ENCODE measurements at regions not wholly inside any gene's neighbourhood (a gene's known extent, or its start where the extent isn't known, plus 50 kb on each side); places are given as distances from the start of the nearest gene placed in this dataset.
"Not testable (repeated sequence)": the region's sequence is repeated elsewhere in the genome, so short reads cannot be mapped to it uniquely, and the experiment has no call there.

DNA sequence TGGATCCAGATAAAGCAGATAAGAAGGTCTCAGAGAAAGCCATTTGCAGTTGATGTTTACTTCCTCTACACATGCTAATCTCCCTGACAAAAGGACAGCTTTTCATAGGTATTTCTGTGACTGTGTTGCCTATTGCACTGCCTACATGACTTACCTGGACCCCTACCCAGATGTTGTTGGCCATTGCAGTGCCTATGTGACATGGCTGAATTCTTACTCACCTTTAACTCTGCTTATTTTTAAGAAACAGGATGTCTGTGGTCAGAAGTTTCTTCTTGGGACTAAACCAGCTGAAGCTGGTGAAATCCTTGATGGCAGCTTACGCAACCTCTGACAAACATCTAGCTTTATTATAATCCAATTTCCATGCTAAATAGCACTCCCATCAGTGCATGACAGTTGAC is 50.7 kb downstream of the PPIAL4D start:
- not testable (repeated sequence) for H3K27ac ChIP-seq

DNA sequence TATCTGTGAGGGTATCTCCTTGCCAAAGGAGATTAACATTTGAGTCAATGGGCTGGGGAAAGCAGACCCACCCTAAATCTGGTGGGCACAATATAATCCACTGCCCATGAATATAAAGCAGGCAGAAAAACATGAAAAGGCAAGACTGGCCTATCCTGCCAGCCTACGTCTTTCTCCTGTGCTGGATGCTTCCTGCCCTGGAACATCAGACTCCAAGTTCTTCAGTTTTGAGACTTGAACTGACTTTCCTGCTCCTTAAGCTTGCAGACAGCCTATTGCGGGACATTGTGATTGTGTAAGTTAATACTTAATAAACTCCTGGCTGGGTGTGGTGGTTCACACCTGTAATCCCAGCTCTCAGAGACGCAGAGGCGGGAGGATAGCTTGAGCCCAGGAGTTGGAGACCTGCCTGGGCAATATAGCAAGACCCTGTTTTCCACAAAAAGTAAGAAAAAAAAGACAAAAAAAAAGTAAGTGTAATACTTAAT is 52.4 kb downstream of the PPIAL4D start:
- not testable (repeated sequence) for H3K27ac ChIP-seq

DNA sequence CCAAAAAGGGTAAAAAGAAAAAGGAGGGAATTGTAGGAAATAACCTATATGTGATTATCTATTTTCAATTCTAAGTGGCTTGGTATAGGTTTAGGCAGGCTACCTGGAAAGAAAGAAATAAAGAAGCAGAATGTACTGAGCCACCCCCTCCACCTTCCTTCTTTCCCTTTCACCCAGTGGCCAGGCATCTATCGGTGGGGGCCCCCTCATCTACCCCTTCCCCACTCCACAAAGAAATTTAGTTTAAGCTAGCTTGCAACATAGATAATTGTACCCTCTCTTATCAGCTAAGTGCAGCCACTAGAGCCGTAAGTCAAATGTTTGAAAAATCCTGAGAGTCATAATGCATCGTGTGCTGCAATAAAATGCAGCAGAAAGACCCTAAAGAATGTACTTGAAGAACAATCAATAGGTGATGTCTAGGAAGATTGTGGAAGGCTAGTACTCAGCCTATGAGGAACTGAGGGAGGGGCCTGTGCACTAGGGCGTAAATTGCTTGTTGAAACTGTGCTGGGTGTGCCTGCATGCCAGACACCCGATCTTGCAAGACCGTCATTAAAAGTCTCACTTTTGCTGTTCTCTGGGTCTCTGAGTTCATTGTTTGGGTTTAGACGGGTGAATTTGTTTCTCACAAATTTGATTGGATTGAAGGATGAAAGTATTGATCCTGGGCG is 53.0 kb downstream of the PPIAL4D start:
- H3K27ac ChIP-seq, result not testable (repeated sequence)

DNA sequence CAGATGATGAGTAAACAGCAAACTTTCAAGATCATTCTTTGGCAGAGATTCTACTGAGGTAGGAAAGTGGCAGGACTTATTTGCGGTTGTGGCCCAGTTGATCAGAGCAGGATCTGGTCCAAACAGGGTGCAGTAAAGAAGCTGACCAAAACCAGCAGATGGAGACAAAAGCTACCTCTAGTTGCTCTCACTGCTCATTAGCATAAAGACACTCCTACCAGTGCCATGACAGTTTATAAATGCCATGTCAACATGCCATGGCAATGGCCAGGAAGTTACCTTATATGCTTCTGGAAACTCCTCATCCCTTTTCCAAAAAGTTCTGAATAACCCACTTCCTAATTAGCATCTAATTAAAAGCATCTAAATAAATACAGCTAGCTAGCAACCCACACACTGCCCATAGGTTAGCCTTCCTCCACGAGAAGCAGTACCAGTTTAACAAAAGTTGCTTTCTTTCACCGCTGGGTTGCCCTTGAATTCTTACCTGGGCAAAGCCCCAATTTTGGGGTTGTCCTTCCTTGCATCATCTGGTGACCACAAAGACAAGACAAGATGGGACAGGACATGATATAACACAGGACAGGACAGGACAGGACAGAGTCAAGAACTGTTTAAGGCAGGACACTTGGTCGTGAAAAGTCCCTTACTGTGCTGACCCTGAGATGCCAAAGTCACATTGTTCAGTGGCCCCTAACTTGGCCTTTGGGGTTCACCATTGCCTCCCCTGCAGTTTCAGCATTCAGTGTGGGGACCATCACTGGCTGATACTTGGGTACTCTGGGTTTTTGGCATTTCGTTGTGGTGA is 59.2 kb downstream of the PPIAL4D start:
- not testable (repeated sequence) for H3K27ac ChIP-seq
- TF ChIP-seq, protein P1, sequence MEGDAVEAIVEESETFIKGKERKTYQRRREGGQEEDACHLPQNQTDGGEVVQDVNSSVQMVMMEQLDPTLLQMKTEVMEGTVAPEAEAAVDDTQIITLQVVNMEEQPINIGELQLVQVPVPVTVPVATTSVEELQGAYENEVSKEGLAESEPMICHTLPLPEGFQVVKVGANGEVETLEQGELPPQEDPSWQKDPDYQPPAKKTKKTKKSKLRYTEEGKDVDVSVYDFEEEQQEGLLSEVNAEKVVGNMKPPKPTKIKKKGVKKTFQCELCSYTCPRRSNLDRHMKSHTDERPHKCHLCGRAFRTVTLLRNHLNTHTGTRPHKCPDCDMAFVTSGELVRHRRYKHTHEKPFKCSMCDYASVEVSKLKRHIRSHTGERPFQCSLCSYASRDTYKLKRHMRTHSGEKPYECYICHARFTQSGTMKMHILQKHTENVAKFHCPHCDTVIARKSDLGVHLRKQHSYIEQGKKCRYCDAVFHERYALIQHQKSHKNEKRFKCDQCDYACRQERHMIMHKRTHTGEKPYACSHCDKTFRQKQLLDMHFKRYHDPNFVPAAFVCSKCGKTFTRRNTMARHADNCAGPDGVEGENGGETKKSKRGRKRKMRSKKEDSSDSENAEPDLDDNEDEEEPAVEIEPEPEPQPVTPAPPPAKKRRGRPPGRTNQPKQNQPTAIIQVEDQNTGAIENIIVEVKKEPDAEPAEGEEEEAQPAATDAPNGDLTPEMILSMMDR (IDR thresholded peaks at IDR 0.05), result peak; percentile 40

DNA sequence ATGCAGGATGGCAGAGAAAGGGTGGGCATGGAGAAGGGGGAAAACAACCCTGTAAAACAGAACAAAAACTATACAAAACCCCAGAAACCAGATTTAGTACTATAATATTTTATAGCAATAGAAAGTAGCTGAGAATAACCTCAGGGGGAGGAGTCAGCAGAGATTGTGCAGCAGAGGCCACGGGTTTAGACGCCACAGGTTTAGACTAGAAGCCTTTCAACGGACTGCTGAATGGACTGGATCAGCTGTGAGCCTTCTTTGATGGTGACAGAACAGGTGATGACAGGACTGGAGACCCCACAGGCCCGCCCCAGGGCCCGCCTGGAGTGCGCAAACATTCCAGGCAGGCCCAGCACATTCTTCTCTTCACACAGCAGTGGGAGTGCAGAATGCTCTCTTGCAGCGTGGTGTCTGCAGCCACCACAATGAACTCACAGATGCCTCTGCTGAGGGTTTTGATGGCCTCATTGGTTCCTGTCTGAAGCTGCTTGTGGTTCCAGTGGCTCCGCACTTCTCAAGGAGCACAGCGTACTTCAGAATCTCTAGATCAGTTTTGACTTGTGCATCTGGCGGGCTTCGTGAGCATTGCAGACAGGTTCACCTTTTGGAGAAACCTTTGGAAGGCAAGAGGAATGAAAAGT is 65.6 kb downstream of the PPIAL4D start:
- H3K27ac ChIP-seq, result not testable (repeated sequence)

DNA sequence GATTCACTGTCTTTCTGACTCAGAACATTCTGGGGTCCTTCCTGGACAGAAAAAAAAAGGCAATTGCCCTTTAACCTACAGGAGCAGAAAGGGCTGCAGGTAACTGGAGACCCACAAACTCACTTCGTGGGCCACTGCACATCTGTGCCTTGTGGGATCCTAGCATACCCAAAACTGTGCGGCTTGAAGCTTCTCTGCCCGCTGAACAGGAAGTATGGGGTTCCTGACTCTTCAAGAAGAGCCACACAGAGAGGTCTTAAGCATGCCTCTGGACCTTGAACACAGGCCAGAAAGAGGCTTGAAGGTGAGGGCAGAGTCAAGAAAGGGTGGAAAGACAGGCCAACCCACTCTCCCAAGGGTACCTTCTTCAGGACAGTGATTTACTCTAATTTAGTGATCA is 67.6 kb downstream of the PPIAL4D start:
- H3K27ac ChIP-seq, result not testable (repeated sequence)

DNA sequence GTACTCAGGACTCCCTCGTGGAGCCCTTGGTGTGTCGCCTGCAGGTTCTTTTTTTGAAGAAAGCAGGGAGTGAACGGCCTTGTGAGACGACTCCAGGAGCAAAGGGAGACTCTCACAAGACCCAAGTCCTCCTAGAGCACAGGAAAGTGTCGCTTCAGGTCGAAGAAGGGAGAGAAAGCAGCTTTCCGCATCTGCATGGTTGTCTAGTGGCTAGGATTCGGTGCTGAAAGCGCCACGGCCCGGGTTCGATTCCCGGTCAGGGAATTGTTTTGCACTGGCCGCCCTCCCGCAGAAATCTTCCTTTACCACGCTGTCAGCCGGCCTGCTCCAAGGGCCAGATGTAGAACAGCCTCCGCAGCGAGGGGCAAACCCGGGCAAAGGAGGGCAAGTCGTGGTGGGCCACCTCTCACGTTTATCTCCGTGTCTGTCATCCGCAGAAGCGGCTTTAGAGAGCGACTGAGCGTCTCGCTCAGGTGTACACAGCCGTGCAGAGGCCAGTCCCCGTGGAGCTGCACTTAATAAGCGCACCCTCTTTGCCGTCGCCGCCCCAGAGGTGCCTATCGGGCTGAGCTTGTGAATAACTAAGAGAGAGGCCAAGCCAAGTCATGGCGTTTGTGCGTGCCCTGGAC is 72.6 kb downstream of the FAM72D start:
- not testable (repeated sequence) for H3K27ac ChIP-seq

DNA sequence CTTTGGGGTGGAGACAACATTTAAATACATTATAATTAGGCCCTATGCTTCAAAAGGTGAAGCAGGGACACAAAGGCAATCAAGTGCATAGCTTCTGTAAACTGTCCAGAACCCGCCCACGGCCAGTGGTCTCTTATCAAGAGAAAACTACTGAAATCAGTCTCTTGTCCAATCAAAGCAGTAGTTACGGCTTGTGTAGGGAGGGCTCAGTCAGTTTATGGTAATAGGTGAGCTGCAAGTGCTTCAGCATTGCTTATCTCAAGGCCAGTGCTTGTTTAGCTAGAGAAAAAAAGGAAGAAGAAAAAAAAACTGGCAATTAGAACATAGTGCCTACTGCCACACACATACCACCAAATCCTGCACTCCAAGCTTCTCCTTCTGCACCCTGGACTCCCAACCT is 68.6 kb downstream of the FAM72D start:
- H3K27ac ChIP-seq, result not testable (repeated sequence)
